ENCODE measurements at regions not wholly inside any gene's neighbourhood (a gene's known extent, or its start where the extent isn't known, plus 50 kb on each side); places are given as distances from the start of the nearest gene placed in this dataset.
"Not testable (repeated sequence)": the region's sequence is repeated elsewhere in the genome, so short reads cannot be mapped to it uniquely, and the experiment has no call there.

DNA sequence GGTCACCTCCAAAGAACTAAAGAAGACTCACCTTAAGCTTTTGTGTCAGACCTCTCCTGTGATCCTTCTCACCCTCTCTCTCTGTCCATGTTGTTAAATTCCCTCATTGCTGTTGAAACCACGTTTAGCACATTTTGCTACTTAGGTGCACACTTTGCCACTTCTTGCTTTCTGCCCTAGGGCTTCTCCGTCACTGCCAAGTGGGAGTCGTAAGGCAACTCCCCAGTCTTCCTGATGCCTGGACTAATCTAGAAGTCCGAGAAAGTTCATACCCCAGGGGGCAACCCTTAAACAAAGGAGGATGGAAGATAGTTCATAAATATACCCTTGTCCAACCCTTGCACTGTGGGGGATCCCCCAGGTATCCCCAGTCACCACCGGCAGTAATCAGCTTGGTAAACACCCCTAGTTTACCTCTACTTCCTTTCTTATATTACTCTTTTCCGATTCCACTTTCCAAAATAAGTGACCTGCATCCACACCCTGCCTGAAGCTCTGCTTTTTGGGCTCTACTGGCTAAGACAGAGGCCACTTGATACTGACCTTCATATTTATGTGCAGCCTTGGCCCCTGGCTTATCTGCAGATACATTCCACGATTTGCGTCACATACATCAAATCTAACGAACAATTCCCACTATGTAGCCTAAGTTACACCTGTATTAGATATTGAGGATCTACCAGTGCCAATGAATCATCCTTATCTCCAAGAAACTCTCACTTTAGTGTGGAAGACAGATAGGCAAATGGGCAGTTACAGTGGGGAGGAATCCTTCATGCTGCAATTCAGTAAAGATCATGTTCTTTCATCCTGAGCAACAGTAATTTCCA lies 776.2 kb downstream of the RNF144A start:
- H3K4me2 ChIP-seq (ENCODE audit: low read length) = no peak overlapping the region
- H3K79me2 ChIP-seq (ENCODE audit: control insufficient read depth, low read length) = no peaks in the 10 kb centered on the region
- no peaks in the 10 kb centered on the region for H3K36me3 ChIP-seq (ENCODE audit: control insufficient read depth, low read length)
- H3K9me3 ChIP-seq (ENCODE audit: control insufficient read depth, insufficient read depth, low read length) = no peaks in the 10 kb centered on the region
- H3K9me2 ChIP-seq (replicated peaks; ENCODE audit: control insufficient read depth, low read length) = no peaks in the 10 kb centered on the region
- H3K4me3 ChIP-seq (ENCODE audit: low read length) = no peak overlapping the region
- no peaks in the 10 kb centered on the region for H3F3A ChIP-seq (ENCODE audit: control insufficient read depth, insufficient read depth)
- H3K4me1 ChIP-seq (ENCODE audit: control insufficient read depth, low read length) = peaks cover 23% of the 10 kb centered on the region
- H3K27me3 ChIP-seq (ENCODE audit: control insufficient read depth, low read length) = no peaks in the 10 kb centered on the region
- H4K20me1 ChIP-seq (ENCODE audit: control insufficient read depth, insufficient read depth, low read depth, low read length) = no peaks in the 10 kb centered on the region
- no peak for TF ChIP-seq EZH2phosphoT487 (IDR thresholded peaks at IDR 0.05; ENCODE audit: borderline replicate concordance, low read length)
- TF ChIP-seq CTCF (IDR thresholded peaks at IDR 0.05; ENCODE audit: low read depth, low read length, poor library complexity, severe bottlenecking) = no peak
- H3K27ac ChIP-seq (ENCODE audit: low read depth, low read length) = no peak overlapping the region

- Histone ChIP-seq H3K36me3 (ENCODE audit: control insufficient read depth, low read length) (no peaks in the 10 kb centered on the region), H3K79me2 (ENCODE audit: control insufficient read depth, low read length) (no peaks in the 10 kb centered on the region), H3K9me2 (replicated peaks; ENCODE audit: control insufficient read depth, low read length) (no peaks in the 10 kb centered on the region), H3K27me3 (ENCODE audit: control insufficient read depth, low read length) (no peaks in the 10 kb centered on the region), H3K4me1 (ENCODE audit: control insufficient read depth, low read length) (peaks cover 15% of the 10 kb centered on the region), H3K27ac (ENCODE audit: low read depth, low read length) (no peak overlapping the region), H3K4me3 (ENCODE audit: low read length) (no peak overlapping the region), H3K4me2 (ENCODE audit: low read length) (no peak overlapping the region), H3K9me3 (ENCODE audit: control insufficient read depth, insufficient read depth, low read length) (no peaks in the 10 kb centered on the region), H4K20me1 (ENCODE audit: control insufficient read depth, insufficient read depth, low read depth, low read length) (no peaks in the 10 kb centered on the region), H3F3A (ENCODE audit: control insufficient read depth, insufficient read depth) (no peaks in the 10 kb centered on the region)
- TF ChIP-seq EZH2phosphoT487 (IDR thresholded peaks at IDR 0.05; ENCODE audit: borderline replicate concordance, low read length) = no peak
- TF ChIP-seq CTCF (IDR thresholded peaks at IDR 0.05; ENCODE audit: low read depth, low read length, poor library complexity, severe bottlenecking) = no peak
Observed at GRCh38 chr2:7694076-7694985, 777.1 kb downstream of the RNF144A start.

DNA sequence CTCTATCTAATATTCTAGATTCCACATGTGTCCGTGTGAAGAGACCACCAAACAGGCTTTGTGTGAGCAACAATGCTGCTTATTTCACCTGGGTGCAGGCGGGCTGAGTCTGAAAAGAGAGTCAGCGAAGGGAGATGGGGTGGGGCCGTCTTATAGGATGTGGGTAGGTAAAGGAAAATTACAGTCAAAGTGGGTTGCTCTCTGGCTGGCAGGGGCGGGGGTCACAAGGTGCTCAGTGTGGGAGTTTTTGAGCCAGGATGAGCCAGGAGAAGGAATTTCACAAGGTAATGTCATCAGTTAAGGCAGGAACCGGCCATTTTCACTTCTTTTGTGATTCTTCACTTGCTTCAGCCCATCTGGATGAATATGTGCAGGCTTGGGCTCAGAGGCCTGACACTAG lies 779.3 kb downstream of the RNF144A start:
- not testable (repeated sequence) for H3K4me3 ChIP-seq (ENCODE audit: low read length); H3K79me2 ChIP-seq (ENCODE audit: control insufficient read depth, low read length); H3K27ac ChIP-seq (ENCODE audit: low read depth, low read length); H3K4me2 ChIP-seq (ENCODE audit: low read length); H3K36me3 ChIP-seq (ENCODE audit: control insufficient read depth, low read length); H3F3A ChIP-seq (ENCODE audit: control insufficient read depth, insufficient read depth); H3K9me2 ChIP-seq (replicated peaks; ENCODE audit: control insufficient read depth, low read length); H4K20me1 ChIP-seq (ENCODE audit: control insufficient read depth, insufficient read depth, low read depth, low read length); H3K9me3 ChIP-seq (ENCODE audit: control insufficient read depth, insufficient read depth, low read length); H3K27me3 ChIP-seq (ENCODE audit: control insufficient read depth, low read length)
- peaks cover 14% of the 10 kb centered on the region for H3K4me1 ChIP-seq (ENCODE audit: control insufficient read depth, low read length)

GRCh38 chr2:7697052-7697451 lies 779.8 kb downstream of the RNF144A start:
- Histone ChIP-seq H3K4me2 (ENCODE audit: low read length) (no peak overlapping the region), H3K79me2 (ENCODE audit: control insufficient read depth, low read length) (no peaks in the 10 kb centered on the region), H3K4me1 (ENCODE audit: control insufficient read depth, low read length) (peaks cover 15% of the 10 kb centered on the region), H4K20me1 (ENCODE audit: control insufficient read depth, insufficient read depth, low read depth, low read length) (no peaks in the 10 kb centered on the region), H3K36me3 (ENCODE audit: control insufficient read depth, low read length) (no peaks in the 10 kb centered on the region; the same call in 1 of the 2 replicates), H3K9me2 (replicated peaks; ENCODE audit: control insufficient read depth, low read length) (no peaks in the 10 kb centered on the region), H3K4me3 (ENCODE audit: low read length) (no peak overlapping the region), H3K27me3 (ENCODE audit: control insufficient read depth, low read length) (no peaks in the 10 kb centered on the region), H3F3A (ENCODE audit: control insufficient read depth, insufficient read depth) (no peaks in the 10 kb centered on the region), H3K9me3 (ENCODE audit: control insufficient read depth, insufficient read depth, low read length) (peaks cover 5% of the 10 kb centered on the region; the same call in 1 of the 2 replicates), H3K27ac (ENCODE audit: low read depth, low read length) (no peak overlapping the region)
- TF ChIP-seq EZH2phosphoT487 (IDR thresholded peaks at IDR 0.05; ENCODE audit: borderline replicate concordance, low read length) (no peak), CTCF (IDR thresholded peaks at IDR 0.05; ENCODE audit: low read depth, low read length, poor library complexity, severe bottlenecking) (no peak)

Data from DOHH2 (cell line).